ENCODE measurements at regions not wholly inside any gene's neighbourhood (a gene's known extent, or its start where the extent isn't known, plus 50 kb on each side); places are given as distances from the start of the nearest gene placed in this dataset.

DNA sequence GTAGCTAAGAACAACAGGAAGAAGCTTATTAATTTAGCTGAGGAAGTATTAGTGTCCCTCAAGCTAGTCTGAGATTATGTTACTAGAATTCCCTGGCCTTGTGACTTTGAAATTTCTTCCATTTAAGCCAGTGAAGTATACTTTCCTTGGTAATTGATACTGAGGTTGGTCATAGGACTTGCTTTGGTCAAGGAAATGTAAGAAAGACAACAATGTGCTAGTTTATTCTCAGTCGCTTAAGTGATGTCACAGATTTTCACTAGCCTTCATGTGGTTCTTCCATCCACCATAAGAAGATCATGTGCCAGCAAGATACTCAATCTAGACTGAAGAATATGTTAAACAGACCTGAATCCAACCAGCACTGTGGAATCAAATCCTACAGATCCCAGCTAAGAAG lies 1140.1 kb downstream of the TECRL start:
- TF ChIP-seq, protein P1, sequence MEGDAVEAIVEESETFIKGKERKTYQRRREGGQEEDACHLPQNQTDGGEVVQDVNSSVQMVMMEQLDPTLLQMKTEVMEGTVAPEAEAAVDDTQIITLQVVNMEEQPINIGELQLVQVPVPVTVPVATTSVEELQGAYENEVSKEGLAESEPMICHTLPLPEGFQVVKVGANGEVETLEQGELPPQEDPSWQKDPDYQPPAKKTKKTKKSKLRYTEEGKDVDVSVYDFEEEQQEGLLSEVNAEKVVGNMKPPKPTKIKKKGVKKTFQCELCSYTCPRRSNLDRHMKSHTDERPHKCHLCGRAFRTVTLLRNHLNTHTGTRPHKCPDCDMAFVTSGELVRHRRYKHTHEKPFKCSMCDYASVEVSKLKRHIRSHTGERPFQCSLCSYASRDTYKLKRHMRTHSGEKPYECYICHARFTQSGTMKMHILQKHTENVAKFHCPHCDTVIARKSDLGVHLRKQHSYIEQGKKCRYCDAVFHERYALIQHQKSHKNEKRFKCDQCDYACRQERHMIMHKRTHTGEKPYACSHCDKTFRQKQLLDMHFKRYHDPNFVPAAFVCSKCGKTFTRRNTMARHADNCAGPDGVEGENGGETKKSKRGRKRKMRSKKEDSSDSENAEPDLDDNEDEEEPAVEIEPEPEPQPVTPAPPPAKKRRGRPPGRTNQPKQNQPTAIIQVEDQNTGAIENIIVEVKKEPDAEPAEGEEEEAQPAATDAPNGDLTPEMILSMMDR (optimal IDR thresholded peaks at IDR 0.05 in 1 of 3, IDR thresholded peaks at IDR 0.05 in 1 of 3, conservative IDR thresholded peaks at IDR 0.05 in 1 of 3; ENCODE audit: extremely low read depth in 1 of 3, insufficient read depth in 2 of 3, low read length in 3 of 3) = no peak
- no peak for TF ChIP-seq EZH2 (IDR thresholded peaks at IDR 0.05; ENCODE audit: low read length)

All from keratinocyte (primary cell).